ENCODE measurements at regions not wholly inside any gene's neighbourhood (a gene's known extent, or its start where the extent isn't known, plus 50 kb on each side); places are given as distances from the start of the nearest gene placed in this dataset.

- Histone ChIP-seq H3K27ac (no peak overlapping the region), H3K4me3 (no peak overlapping the region), H3K9me3 (no peaks in the 10 kb centered on the region), H3K36me3 (no peaks in the 10 kb centered on the region), H3K4me1 (no peaks in the 10 kb centered on the region), H3K27me3 (no peaks in the 10 kb centered on the region)
- TF ChIP-seq CTCF (IDR thresholded peaks at IDR 0.05) (no peak), POLR2A (IDR thresholded peaks at IDR 0.05) (no peak), EP300 (IDR thresholded peaks at IDR 0.05) (no peak), POLR2AphosphoS5 (IDR thresholded peaks at IDR 0.05) (no peak)
- no peak for DNase-seq (ENCODE audit: low spot score in 2 of 2)
Measured at GRCh38 chr7:21356616-21357015, 71.3 kb upstream of the SP4 start.

- Histone ChIP-seq H3K4me1 (no peaks in the 10 kb centered on the region), H3K27me3 (no peaks in the 10 kb centered on the region)
- 86% methylated on average over 3 of the region's 3 CpGs for WGBS
Measured at GRCh38 chr7:21357151-21358097, 70.5 kb upstream of the SP4 start.

GRCh38 chr7:21358648-21359047, 69.2 kb upstream of the SP4 start:
- Histone ChIP-seq H3K4me1 (no peaks in the 10 kb centered on the region), H3K27me3 (no peaks in the 10 kb centered on the region), H3K36me3 (no peaks in the 10 kb centered on the region), H3K4me3 (no peak overlapping the region), H3K9me3 (no peaks in the 10 kb centered on the region), H3K27ac (no peak overlapping the region)
- WGBS: 73% methylated on average over 5 of the region's 5 CpGs
- DNase-seq (ENCODE audit: low spot score in 2 of 2): no peak
- TF ChIP-seq CTCF (IDR thresholded peaks at IDR 0.05) (no peak), POLR2AphosphoS5 (IDR thresholded peaks at IDR 0.05) (no peak), POLR2A (IDR thresholded peaks at IDR 0.05) (no peak), EP300 (IDR thresholded peaks at IDR 0.05) (no peak)

More at GRCh38 chr7:21357151-21358097, 70.5 kb upstream of the SP4 start:
- DNase-seq (ENCODE audit: low spot score in 2 of 2): no peak
- H3K4me3 ChIP-seq: no peak overlapping the region
- no peak for TF ChIP-seq EP300 (IDR thresholded peaks at IDR 0.05)
- no peak for TF ChIP-seq CTCF (IDR thresholded peaks at IDR 0.05)
- no peak for TF ChIP-seq POLR2AphosphoS5 (IDR thresholded peaks at IDR 0.05)
- TF ChIP-seq POLR2A (IDR thresholded peaks at IDR 0.05): no peak
- no peak overlapping the region for H3K27ac ChIP-seq
- H3K9me3 ChIP-seq: no peaks in the 10 kb centered on the region
- no peaks in the 10 kb centered on the region for H3K36me3 ChIP-seq

- Histone ChIP-seq H3K36me3 (no peaks in the 10 kb centered on the region), H3K9me3 (no peaks in the 10 kb centered on the region), H3K4me3 (no peak overlapping the region), H3K27me3 (no peaks in the 10 kb centered on the region), H3K27ac (no peak overlapping the region), H3K4me1 (no peaks in the 10 kb centered on the region)
- 58% methylated on average over 1 of the region's 1 CpG for WGBS
- TF ChIP-seq POLR2A (IDR thresholded peaks at IDR 0.05): no peak
- no peak for TF ChIP-seq CTCF (IDR thresholded peaks at IDR 0.05)
- DNase-seq (ENCODE audit: low spot score in 2 of 2): no peak
Measured at GRCh38 chr7:21359163-21359562, 68.7 kb upstream of the SP4 start.

GRCh38 chr7:21361413-21362125, 66.3 kb upstream of the SP4 start:
- Histone ChIP-seq H3K9me3 (no peaks in the 10 kb centered on the region), H3K36me3 (no peaks in the 10 kb centered on the region), H3K27me3 (no peaks in the 10 kb centered on the region), H3K4me1 (peaks cover 2% of the 10 kb centered on the region), H3K4me3 (no peak overlapping the region), H3K27ac (no peak overlapping the region)
- WGBS: 61% methylated on average over 5 of the region's 5 CpGs
- TF ChIP-seq POLR2A (IDR thresholded peaks at IDR 0.05) (no peak), POLR2AphosphoS5 (IDR thresholded peaks at IDR 0.05) (no peak), EP300 (IDR thresholded peaks at IDR 0.05) (no peak), CTCF (IDR thresholded peaks at IDR 0.05) (no peak)
- DNase-seq (ENCODE audit: low spot score in 2 of 2): no peak

All from suprapubic skin (tissue), 4 donors.